ENCODE measurements at regions not wholly inside any gene's neighbourhood (a gene's known extent, or its start where the extent isn't known, plus 50 kb on each side); places are given as distances from the start of the nearest gene placed in this dataset.

GRCh38 chr11:121933694-121934093, 182.3 kb downstream of the BLID start:
- H3K36me3 Mint-ChIP-seq (ENCODE audit: low read depth), result no peaks in the 10 kb centered on the region
- H3K9me3 ChIP-seq (ENCODE audit: control insufficient read depth in 1 of 2, insufficient read depth in 1 of 2, low read length in 2 of 2), result no peaks in the 10 kb centered on the region
- POLR2A ChIA-PET, result no interaction called here

DNA sequence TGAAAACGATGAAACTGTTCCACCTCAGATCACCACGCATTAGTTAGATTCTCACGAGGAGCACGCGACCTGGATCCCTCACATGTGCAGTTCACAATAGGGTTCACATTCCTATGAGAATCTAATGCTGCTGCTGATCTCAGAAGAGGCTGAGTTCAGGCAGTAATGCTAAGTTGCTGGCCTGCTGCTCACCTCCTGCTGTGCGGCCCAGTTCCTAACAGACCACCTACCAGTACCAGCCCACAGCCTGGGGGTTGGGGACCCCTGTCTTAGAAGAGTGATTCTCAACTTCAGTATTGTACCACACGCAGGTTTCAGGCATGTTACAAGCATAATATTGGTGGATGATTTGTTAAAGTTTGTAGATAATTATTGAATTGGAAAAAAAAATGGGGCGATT, 182.7 kb downstream of the BLID start:
- Mint-ChIP-seq H3K4me1 (ENCODE audit: low read depth) (no peaks in the 10 kb centered on the region), H3K9me3 (no peaks in the 10 kb centered on the region), H3K27me3 (peaks cover 20% of the 10 kb centered on the region), H3K36me3 (ENCODE audit: low read depth) (no peaks in the 10 kb centered on the region), H3K4me3 (no peak overlapping the region), H3K27ac (no peak overlapping the region)
- Histone ChIP-seq H3K4me3 (ENCODE audit: low read length) (no peak overlapping the region), H3K36me3 (ENCODE audit: insufficient read depth, low read length) (no peaks in the 10 kb centered on the region), H3K27ac (ENCODE audit: low read depth in 1 of 2, low read length in 2 of 2) (no peak overlapping the region), H3K9me3 (ENCODE audit: control insufficient read depth in 1 of 2, insufficient read depth in 1 of 2, low read length in 2 of 2) (no peaks in the 10 kb centered on the region), H3K27me3 (ENCODE audit: control insufficient read depth in 1 of 2, insufficient read depth in 2 of 2, low read length in 2 of 2) (peaks cover 14 to 22% of the 10 kb centered on the region in 2 experiments), H3K4me1 (ENCODE audit: insufficient read depth, low read length) (no peaks in the 10 kb centered on the region)
- TF ChIP-seq CTCF (IDR thresholded peaks at IDR 0.05), result no peak
- CTCF ChIA-PET, result interaction anchor here (0.6 kb wide), 1 partner anchor 30 kb away, joined by 3 read pairs; no protein-coding TSS in a partner anchor
- POLR2A ChIA-PET, result no interaction called here
- DNase-seq (no peak), ATAC-seq (ENCODE audit: poor library complexity) (no peak)
- intact Hi-C loops (cut with DNase I, micrococcal nuclease), result no loop called here

More at GRCh38 chr11:121933694-121934093, 182.3 kb downstream of the BLID start:
- intact Hi-C loops (cut with DNase I, micrococcal nuclease), result no loop called here
- no peak for TF ChIP-seq CTCF (IDR thresholded peaks at IDR 0.05)
- no peaks in the 10 kb centered on the region for H3K4me1 ChIP-seq (ENCODE audit: insufficient read depth, low read length)
- Mint-ChIP-seq H3K9me3 (no peaks in the 10 kb centered on the region), H3K4me1 (ENCODE audit: low read depth) (no peaks in the 10 kb centered on the region), H3K27me3 (peaks cover 20% of the 10 kb centered on the region), H3K4me3 (no peak overlapping the region), H3K27ac (no peak overlapping the region)
- H3K27me3 ChIP-seq (ENCODE audit: control insufficient read depth in 1 of 2, insufficient read depth in 2 of 2, low read length in 2 of 2), result peaks cover 14 to 19% of the 10 kb centered on the region in 2 experiments
- H3K27ac ChIP-seq (ENCODE audit: low read depth in 1 of 2, low read length in 2 of 2), result no peak overlapping the region
- no peak overlapping the region for H3K4me3 ChIP-seq (ENCODE audit: low read length)
- DNase-seq (no peak), ATAC-seq (ENCODE audit: poor library complexity) (no peak)
- CTCF ChIA-PET, result interaction anchor here (0.6 kb wide), 1 partner anchor 30 kb away, joined by 3 read pairs; no protein-coding TSS in a partner anchor
- H3K36me3 ChIP-seq (ENCODE audit: insufficient read depth, low read length), result no peaks in the 10 kb centered on the region

DNA sequence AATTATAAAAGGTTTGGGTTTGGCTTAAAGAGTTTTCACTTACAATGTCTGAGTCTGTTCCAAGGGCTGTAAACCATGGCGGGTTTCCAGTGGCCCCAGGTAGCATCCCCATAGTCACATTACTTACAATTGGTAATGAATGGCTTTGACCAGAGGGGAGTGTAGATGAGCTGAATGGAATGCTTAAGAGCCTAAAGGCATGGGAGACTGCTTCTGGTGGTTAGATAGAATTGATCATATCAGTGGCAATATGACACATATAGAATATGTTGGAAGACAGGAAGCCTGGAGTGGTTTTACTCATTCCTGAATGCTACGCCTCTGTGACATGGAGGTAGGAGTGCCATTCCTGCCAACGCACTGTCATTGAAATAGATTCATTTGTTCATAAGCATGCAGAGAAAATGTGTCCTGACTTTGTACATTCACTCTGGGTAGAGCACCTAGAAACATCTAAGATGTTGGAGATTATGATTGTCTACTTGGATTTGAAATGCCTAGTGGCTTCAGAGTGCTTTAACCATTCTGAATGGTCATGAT, 183.3 kb downstream of the BLID start:
- Histone ChIP-seq H3K36me3 (ENCODE audit: insufficient read depth, low read length) (no peaks in the 10 kb centered on the region), H3K9me3 (ENCODE audit: control insufficient read depth in 1 of 2, insufficient read depth in 1 of 2, low read length in 2 of 2) (no peaks in the 10 kb centered on the region), H3K4me1 (ENCODE audit: insufficient read depth, low read length) (no peaks in the 10 kb centered on the region), H3K27ac (ENCODE audit: low read depth in 1 of 2, low read length in 2 of 2) (no peak overlapping the region), H3K4me3 (ENCODE audit: low read length) (no peak overlapping the region), H3K27me3 (ENCODE audit: control insufficient read depth in 1 of 2, insufficient read depth in 2 of 2, low read length in 2 of 2) (peaks cover 14 to 22% of the 10 kb centered on the region in 2 experiments)
- TF ChIP-seq CTCF (IDR thresholded peaks at IDR 0.05), result no peak
- no peak overlapping the region for H3K27ac Mint-ChIP-seq
- ATAC-seq (ENCODE audit: poor library complexity), result no peak
- intact Hi-C loops (cut with DNase I, micrococcal nuclease), result no loop called here
- H3K9me3 Mint-ChIP-seq, result no peaks in the 10 kb centered on the region
- POLR2A ChIA-PET, result no interaction called here
- H3K27me3 Mint-ChIP-seq, result peaks cover 21% of the 10 kb centered on the region
- no peak overlapping the region for H3K4me3 Mint-ChIP-seq
- no peak for DNase-seq
- no peaks in the 10 kb centered on the region for H3K36me3 Mint-ChIP-seq (ENCODE audit: low read depth)
- CTCF ChIA-PET, result no interaction called here
- H3K4me1 Mint-ChIP-seq (ENCODE audit: low read depth), result no peaks in the 10 kb centered on the region
